Activated T-helper 17 cell treated with anti-CD3 and anti-CD28 coated beads, Interleukin-2, amount 50 U/mL, for 72 hours (primary cell): ENCODE measurements at regions not wholly inside any gene's neighbourhood (a gene's known extent, or its start where the extent isn't known, plus 50 kb on each side); places are given as distances from the start of the nearest gene placed in this dataset.

Experiments
- ATAC-seq: fragments of 150-1000 bp; cut with Tn5 transposase; replicated peaks from 2 replicates; pipeline ENCODE4 v1.10.0; 2021; ENCODE audit warnings: mild to moderate bottlenecking, moderate library complexity
- H3K27ac Mint-ChIP-seq: one replicate; pipeline ENCODE4 v1.8.0; 2022; ENCODE audit warnings: mixed read lengths
- H3K27me3 Mint-ChIP-seq: one replicate; pipeline ENCODE4 v1.8.0; 2022; ENCODE audit warnings: mixed read lengths
- H3K36me3 Mint-ChIP-seq: one replicate; pipeline ENCODE4 v1.8.0; 2022; ENCODE audit warnings: low read depth, mild to moderate bottlenecking, mixed read lengths
- H3K4me1 Mint-ChIP-seq: one replicate; pipeline ENCODE4 v1.8.0; 2022; ENCODE audit warnings: mixed read lengths
- H3K4me3 Mint-ChIP-seq: one replicate; pipeline ENCODE4 v1.8.0; 2022; ENCODE audit warnings: mild to moderate bottlenecking, mixed read lengths
- H3K9me3 Mint-ChIP-seq: one replicate; pipeline ENCODE4 v1.8.0; 2022; ENCODE audit warnings: mixed read lengths

DNA sequence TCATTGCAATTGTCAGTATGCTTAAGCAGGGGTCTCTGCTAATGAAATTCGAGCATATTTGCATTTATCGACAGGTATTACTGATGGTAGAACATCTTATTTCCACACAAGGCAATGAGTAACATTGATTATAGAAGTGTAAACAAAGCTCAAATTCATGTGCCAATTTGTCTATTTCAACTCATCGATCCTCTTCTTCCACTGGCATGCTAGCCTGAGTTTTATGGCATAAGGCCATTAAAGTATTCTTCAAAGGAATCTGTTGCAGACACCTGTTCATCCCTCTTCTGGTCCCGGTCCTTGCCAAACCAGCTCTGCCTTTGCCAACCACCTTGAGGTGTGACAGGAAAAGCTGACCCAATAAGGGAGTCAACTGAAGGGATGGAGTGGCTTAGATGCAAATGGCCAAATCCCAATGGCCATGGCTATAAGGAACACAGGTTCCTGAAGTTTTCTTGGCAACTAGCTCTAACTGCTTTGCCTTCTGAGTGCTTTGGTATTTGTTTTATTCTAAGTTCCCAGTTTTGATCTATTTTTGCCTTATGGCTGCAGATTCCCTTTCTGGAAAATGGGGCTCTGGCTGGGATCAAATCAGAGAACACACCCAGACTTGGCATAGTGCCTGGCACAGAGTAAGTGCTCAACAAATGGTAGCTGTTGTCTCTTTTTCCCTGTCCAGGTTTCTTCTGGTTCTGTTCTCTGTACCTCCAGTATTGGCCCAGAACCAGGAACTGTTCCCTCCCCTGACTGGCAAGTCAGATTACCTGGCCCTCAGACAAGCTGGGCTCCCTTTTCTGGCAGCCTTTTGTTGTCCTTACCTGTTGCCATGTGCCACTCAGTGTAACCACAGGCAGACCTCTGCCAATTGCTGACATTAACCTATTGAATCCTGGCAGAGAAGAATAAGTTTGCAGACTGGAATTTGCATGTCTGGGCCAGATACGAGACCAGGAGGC, 63.1 kb downstream of the RTL9 start:
- no peaks in the 10 kb centered on the region for H3K36me3 Mint-ChIP-seq
- H3K4me1 Mint-ChIP-seq = no peaks in the 10 kb centered on the region
- H3K4me3 Mint-ChIP-seq = no peak overlapping the region
- no peak overlapping the region for H3K27ac Mint-ChIP-seq
- ATAC-seq = no peak
- H3K27me3 Mint-ChIP-seq = no peaks in the 10 kb centered on the region
- no peaks in the 10 kb centered on the region for H3K9me3 Mint-ChIP-seq

DNA sequence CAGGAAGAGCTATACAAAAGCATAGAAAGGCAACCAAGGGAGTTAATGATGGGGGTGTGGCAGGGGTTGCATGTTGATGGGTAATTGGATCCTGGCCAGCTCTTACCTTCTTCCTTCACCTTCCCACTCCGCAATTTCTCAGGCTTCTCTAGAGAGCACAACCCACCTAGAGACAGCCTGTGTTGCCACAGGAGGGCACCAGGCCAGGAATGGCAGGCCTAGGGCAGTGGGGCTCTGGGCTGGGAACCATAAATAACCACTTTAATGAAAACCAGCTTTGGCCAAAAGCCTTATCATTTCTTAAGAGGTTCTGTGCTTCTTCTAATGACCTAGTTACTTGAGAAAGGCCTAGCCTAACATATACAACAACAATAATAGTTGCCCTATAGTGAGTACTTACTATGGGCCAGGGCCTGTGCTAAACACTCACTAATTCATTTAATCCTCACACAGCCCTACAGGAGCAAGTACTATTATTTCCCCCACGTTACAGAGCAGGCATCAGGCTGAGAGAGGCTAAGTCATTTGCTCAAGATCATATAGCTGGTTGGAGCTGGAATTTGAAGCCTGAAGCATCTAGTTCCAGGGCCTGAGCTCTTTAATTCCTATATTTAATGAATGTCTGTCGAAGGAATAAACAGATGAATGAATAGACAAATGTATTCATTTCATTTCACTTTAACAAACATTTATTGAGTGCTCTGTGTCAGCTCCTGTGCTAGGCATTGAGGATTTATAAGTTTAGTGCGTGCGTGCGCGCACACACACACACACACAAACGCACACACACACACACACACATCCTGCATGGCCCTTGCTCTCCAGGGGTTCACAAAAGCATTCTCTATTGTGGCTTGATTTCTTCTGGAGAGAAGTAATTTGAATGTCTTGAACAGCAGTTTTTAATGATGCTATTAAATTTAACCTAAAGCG, 66.8 kb downstream of the RTL9 start:
- Mint-ChIP-seq H3K4me1 (no peaks in the 10 kb centered on the region), H3K36me3 (no peaks in the 10 kb centered on the region), H3K27me3 (no peaks in the 10 kb centered on the region), H3K27ac (no peak overlapping the region), H3K4me3 (no peak overlapping the region), H3K9me3 (no peaks in the 10 kb centered on the region)
- ATAC-seq = no peak

GRCh38 chrX:110426155-110426504, 67.5 kb downstream of the RTL9 start:
- Mint-ChIP-seq H3K36me3 (no peaks in the 10 kb centered on the region), H3K4me1 (no peaks in the 10 kb centered on the region), H3K4me3 (no peak overlapping the region), H3K9me3 (no peaks in the 10 kb centered on the region), H3K27ac (no peak overlapping the region), H3K27me3 (no peaks in the 10 kb centered on the region)
- no peak for ATAC-seq

GRCh38 chrX:110427076-110427475, 68.4 kb downstream of the RTL9 start:
- no peak for ATAC-seq
- H3K27ac Mint-ChIP-seq = no peak overlapping the region
- H3K9me3 Mint-ChIP-seq = no peaks in the 10 kb centered on the region
- H3K4me3 Mint-ChIP-seq = no peak overlapping the region
- no peaks in the 10 kb centered on the region for H3K36me3 Mint-ChIP-seq
- H3K27me3 Mint-ChIP-seq = no peaks in the 10 kb centered on the region
- no peaks in the 10 kb centered on the region for H3K4me1 Mint-ChIP-seq

DNA sequence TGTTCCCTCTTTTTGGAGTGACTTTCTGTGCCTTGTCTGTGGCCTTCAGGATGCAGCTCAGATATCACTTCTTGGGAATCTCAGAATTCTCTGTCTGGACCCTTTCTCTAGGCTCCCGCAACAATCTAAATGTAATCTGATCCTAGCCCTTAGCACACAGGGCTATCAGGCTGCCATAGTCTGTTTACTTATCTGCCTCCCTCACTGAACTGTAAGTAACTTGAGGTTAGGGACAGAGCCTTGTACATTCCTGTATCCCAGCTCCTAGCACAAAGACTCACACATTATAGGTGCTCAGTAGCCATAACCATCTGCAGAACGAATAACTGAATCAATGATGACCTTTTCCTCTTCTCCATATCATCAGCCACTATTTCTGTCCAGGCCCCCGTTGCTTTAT, 69.5 kb downstream of the RTL9 start:
- H3K27ac Mint-ChIP-seq = no peak overlapping the region
- H3K4me3 Mint-ChIP-seq = no peak overlapping the region
- H3K9me3 Mint-ChIP-seq = no peaks in the 10 kb centered on the region
- H3K36me3 Mint-ChIP-seq = no peaks in the 10 kb centered on the region
- no peaks in the 10 kb centered on the region for H3K27me3 Mint-ChIP-seq
- no peak for ATAC-seq
- no peaks in the 10 kb centered on the region for H3K4me1 Mint-ChIP-seq

DNA sequence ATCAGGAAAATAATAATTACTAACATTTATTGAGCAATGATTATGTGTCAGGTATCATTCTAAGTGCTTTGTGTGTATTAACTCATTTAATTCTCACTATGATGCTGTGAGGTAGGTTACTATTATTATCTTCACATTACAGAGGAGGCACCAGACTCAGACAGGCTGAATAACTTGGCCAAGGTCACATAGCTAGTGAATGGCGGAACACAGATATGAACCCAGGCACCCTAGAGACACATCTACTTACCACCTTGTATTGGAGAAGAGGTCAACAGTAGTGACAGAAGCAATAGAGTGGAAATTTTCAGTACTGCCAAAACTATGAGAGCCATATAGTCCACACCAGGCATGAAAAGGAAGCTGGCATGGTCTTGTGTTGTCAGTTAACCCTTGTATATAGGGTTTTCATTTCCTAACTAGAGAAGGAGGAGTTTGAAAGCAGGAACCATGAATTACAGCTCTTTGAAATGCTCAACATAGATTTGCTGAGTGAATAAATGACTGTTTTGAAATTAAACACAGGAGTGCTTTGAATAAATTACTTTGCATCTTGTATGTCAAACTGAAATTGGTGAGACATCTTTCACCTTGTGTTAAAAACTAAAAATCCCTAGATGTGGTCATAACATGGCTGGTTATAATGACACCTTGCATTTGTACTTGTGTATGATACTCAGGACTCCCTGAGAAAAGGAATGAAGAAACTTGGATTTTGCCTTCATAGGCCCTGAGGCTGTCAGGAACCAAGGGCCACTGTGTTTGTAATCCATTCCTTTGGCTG, 71.8 kb downstream of the RTL9 start:
- Mint-ChIP-seq H3K4me1 (no peaks in the 10 kb centered on the region), H3K4me3 (no peak overlapping the region), H3K36me3 (no peaks in the 10 kb centered on the region), H3K9me3 (no peaks in the 10 kb centered on the region), H3K27ac (no peak overlapping the region), H3K27me3 (peaks cover 8% of the 10 kb centered on the region)
- ATAC-seq = peak; percentile 29

DNA sequence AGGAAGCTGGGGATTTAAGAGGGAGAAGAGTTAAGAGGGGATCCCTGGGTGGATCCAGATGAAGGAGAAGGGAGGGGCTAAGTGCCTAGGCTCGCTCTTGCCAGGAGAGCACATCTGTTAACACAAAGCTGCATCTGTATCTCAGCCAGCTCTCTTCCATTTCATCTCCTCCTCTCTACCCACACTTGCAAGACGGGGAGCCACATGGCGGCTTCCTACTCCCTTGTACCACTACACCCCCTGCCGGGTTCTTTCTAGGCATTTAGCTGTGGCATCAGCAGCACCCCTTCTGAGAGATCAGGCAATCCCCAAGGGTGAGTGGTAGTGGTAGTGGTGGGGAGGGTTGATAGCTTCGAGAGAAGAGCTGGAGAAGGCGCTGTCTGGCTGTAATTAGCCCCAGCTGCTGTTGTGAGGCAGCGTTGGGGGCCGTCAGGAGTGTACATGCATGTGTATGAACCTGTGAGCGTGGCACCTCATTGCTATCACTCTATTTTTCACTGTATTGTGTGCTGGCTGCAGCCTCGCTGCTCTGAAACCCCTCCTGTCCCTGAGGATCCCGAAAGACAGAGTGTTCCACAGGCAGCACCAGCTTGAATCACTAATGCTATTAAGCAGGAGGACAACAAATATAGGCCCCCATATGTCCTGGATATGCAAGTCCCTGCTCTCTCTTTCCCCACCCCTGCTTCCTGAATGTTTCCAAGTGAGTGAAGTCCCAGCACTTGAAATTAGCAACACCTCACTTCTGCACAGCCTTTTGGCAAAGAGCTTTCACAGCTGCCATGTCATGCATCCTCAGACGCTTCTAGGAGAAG, 73.7 kb downstream of the RTL9 start:
- Mint-ChIP-seq H3K27me3 (peaks cover 8% of the 10 kb centered on the region), H3K4me3 (no peak overlapping the region), H3K27ac (no peak overlapping the region), H3K9me3 (no peaks in the 10 kb centered on the region), H3K36me3 (no peaks in the 10 kb centered on the region), H3K4me1 (no peaks in the 10 kb centered on the region)
- no peak for ATAC-seq

- H3K27ac Mint-ChIP-seq = no peak overlapping the region
- ATAC-seq = no peak
- no peaks in the 10 kb centered on the region for H3K4me1 Mint-ChIP-seq
- no peak overlapping the region for H3K4me3 Mint-ChIP-seq
- H3K9me3 Mint-ChIP-seq = no peaks in the 10 kb centered on the region
- H3K36me3 Mint-ChIP-seq = no peaks in the 10 kb centered on the region
- peaks cover 8% of the 10 kb centered on the region for H3K27me3 Mint-ChIP-seq
Observed at GRCh38 chrX:110432906-110433215, 74.2 kb downstream of the RTL9 start.

DNA sequence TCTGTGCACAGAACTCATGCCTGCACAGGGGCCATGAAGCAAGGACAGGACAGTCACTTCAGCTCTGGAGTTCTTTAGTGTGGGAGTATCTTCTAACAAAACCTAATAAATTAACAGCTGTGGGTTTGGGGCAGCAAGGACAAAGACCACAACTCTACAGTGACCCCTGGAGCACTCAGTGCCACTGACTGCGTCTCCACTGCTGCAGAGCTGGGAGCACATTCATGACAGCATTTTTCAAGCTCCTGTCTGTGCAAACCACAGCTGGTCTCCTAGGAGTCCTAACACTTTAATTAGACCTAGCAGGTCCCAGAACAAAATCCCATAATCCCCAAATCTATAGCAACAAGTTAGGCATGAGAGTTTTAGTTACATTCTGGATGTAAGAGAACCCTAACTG, 76.5 kb downstream of the RTL9 start:
- Mint-ChIP-seq H3K4me1 (no peaks in the 10 kb centered on the region), H3K9me3 (no peaks in the 10 kb centered on the region), H3K27ac (no peak overlapping the region), H3K4me3 (no peak overlapping the region), H3K36me3 (no peaks in the 10 kb centered on the region), H3K27me3 (peaks cover 12% of the 10 kb centered on the region)
- ATAC-seq = no peak

DNA sequence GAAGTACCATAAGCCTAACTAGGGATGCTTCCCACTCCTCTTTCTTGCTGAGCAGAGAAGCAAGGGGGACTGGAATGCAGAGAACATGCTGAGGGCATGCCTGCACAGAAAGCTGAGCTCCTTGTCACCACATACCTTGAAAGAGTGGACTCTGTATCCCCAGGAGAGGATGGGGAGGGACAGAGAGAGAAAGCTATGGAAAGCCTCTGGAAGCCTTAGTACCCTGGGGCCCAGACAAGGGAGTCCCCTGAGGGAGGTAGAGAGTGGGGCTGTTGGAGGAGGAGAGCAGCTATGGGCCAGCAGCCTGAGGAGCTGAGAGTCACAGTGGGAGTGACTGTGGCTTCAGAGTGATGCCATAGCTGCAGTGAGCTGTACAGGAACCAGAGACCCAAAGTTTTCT, 77.9 kb downstream of the RTL9 start:
- Mint-ChIP-seq H3K4me1 (no peaks in the 10 kb centered on the region), H3K4me3 (no peak overlapping the region), H3K27me3 (peaks cover 13% of the 10 kb centered on the region), H3K36me3 (no peaks in the 10 kb centered on the region), H3K27ac (no peak overlapping the region), H3K9me3 (no peaks in the 10 kb centered on the region)
- ATAC-seq = no peak

GRCh38 chrX:110437686-110438085, 79.0 kb downstream of the RTL9 start:
- Mint-ChIP-seq H3K9me3 (no peaks in the 10 kb centered on the region), H3K36me3 (no peaks in the 10 kb centered on the region), H3K27me3 (peaks cover 13% of the 10 kb centered on the region), H3K27ac (no peak overlapping the region), H3K4me3 (no peak overlapping the region), H3K4me1 (no peaks in the 10 kb centered on the region)
- ATAC-seq = no peak

DNA sequence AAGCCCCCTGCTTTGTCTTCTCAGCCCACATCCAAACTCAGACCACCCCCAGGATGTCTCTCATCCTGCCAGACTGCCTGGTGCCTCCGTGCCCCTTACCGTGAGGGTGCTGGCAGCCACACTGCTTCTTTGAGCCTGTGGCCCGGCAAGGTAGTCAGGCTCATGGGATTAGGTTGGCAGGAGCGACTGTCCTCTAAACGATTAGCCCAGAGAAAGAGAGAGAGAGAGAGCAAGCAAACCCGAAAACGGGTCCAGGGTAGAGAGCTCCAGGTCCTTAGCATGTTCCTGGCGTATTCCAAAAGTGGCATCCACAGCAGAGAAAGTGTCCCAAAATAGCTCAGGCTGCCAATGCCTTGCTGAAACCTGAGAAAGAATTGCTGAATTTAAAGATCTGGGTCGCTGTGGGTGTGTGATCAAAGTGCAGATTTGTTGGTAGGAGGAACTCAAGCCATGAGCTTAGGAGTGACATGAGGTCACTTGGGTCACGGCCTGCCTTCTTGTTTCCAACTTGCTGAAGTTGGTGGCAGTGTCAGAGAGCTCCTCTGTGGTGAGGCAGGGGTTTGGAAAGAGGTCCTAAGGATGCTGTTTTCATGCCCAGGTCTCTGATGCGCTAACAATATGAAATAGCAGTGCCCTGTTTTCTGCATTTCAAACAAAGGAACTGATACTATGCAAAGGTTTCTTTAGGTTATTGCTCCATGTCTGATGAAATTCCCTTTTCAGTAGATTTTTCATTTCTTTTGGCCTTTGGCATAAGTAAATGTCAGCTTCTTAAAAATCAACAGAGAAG, 81.6 kb downstream of the RTL9 start:
- no peak overlapping the region for H3K4me3 Mint-ChIP-seq
- ATAC-seq = no peak
- H3K36me3 Mint-ChIP-seq = no peaks in the 10 kb centered on the region
- H3K27ac Mint-ChIP-seq = no peak overlapping the region
- H3K4me1 Mint-ChIP-seq = no peaks in the 10 kb centered on the region
- H3K9me3 Mint-ChIP-seq = no peaks in the 10 kb centered on the region
- H3K27me3 Mint-ChIP-seq = peaks cover 10% of the 10 kb centered on the region

GRCh38 chrX:110442635-110443034, 84.0 kb downstream of the RTL9 start:
- ATAC-seq = peak; percentile 24
- H3K36me3 Mint-ChIP-seq = no peaks in the 10 kb centered on the region
- no peak overlapping the region for H3K4me3 Mint-ChIP-seq
- no peak overlapping the region for H3K27ac Mint-ChIP-seq
- no peaks in the 10 kb centered on the region for H3K9me3 Mint-ChIP-seq
- H3K27me3 Mint-ChIP-seq = peaks cover 10% of the 10 kb centered on the region
- no peaks in the 10 kb centered on the region for H3K4me1 Mint-ChIP-seq
